ENCODE measurements at regions not wholly inside any gene's neighbourhood (a gene's known extent, or its start where the extent isn't known, plus 50 kb on each side); places are given as distances from the start of the nearest gene placed in this dataset.
A peak's percentile ranks its signal among the peaks of the same experiment; 100 is the strongest.

GRCh38 chr14:85459361-85460000 is 70.5 kb upstream of the FLRT2 start:
- intact Hi-C loops (cut with DNase I; ENCODE audit: low total_unique reads): no loop called here
- TF ChIP-seq CTCF (IDR thresholded peaks at IDR 0.05) (no peak), POLR2A (IDR thresholded peaks at IDR 0.05) (no peak)
- no peak overlapping the region for H3K4me3 ChIP-seq (ENCODE audit: low read depth, poor library complexity, severe bottlenecking)
- no peak for DNase-seq (ENCODE audit: low spot score in 2 of 2)
- WGBS, 2 donors: 80 to 84% methylated on average over 3 of the region's 3 CpGs

GRCh38 chr14:85461432-85462133 is 68.4 kb upstream of the FLRT2 start:
- DNase-seq (ENCODE audit: low spot score in 2 of 2): no peak
- no peak overlapping the region for H3K4me3 ChIP-seq (ENCODE audit: low read depth, poor library complexity, severe bottlenecking)
- TF ChIP-seq CTCF (IDR thresholded peaks at IDR 0.05): no peak
- no peak for TF ChIP-seq POLR2A (IDR thresholded peaks at IDR 0.05)
- 72% methylated on average over 3 of the region's 3 CpGs for WGBS, 2 donors
- intact Hi-C loops (cut with DNase I; ENCODE audit: low total_unique reads): no loop called here

DNA sequence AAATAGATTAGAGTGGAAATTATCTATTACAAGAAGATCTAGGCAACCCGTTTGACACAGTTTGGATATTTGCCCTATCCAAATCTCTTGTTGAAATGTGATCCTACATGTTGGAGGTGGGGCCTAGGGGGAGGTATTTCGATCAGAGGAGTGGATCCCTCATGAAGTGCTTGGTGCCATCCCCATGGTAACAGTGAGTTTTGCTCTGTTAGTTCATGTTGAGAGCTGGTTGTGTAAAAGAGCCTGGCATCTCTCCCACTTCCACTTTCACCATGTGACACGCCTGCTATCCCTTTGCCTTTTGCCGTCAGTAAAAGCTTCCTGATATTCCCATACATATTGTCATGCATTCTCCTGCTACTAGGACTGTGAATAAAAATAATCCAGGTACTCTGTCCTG is 66.4 kb upstream of the FLRT2 start:
- peak in 1 of 2 donors; percentile 48 for DNase-seq (ENCODE audit: low spot score in 2 of 2)
- intact Hi-C loops (cut with DNase I; ENCODE audit: low total_unique reads): no loop called here
- WGBS, 2 donors: 46 to 47% methylated on average over 4 of the region's 4 CpGs
- H3K4me3 ChIP-seq (ENCODE audit: low read depth, poor library complexity, severe bottlenecking): no peak overlapping the region
- no peak for TF ChIP-seq POLR2A (IDR thresholded peaks at IDR 0.05)
- no peak for TF ChIP-seq CTCF (IDR thresholded peaks at IDR 0.05)

DNA sequence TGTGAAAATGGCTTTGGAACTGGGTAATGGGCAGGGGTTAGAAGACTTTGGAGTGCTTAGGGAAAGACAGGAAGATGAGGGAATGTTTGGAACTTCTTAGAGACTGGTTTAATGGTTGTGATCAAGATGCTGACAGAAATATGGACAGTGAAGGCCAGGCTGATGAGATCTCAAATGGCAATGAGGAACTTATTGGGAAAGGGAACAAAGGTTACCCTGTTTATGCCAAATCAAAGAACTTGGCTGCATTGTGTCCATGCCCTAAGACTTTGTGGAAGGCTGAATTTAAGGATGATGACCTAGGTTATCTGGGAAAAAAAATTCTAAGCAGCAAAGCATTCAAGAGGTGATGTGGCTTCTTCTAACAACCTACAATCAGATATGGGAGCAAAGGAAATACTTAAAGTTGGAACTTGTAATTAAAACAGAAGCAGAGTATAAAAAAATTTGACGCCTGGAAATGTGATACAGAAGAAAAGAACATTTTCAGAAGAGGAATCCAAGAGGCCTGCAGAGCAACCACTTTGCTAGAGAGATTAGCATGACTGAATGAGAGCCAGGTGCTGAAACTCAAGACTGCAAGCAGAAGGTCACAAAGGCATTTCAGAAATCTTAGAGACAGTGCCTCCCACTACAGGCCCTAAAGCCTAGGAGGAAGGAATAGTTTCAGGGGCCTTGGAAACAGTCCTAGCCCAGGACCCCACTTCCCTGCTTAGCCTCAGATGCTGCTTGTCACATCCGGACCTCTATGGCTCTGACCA is 65.6 kb upstream of the FLRT2 start:
- H3K4me3 ChIP-seq (ENCODE audit: low read depth, poor library complexity, severe bottlenecking): no peak overlapping the region
- no peak for TF ChIP-seq CTCF (IDR thresholded peaks at IDR 0.05)
- no peak for TF ChIP-seq POLR2A (IDR thresholded peaks at IDR 0.05)
- 86 to 93% methylated on average over 2 of the region's 2 CpGs for WGBS, 2 donors
- DNase-seq (ENCODE audit: low spot score in 2 of 2): no peak
- intact Hi-C loops (cut with DNase I; ENCODE audit: low total_unique reads): no loop called here

- WGBS, 2 donors: 73 to 75% methylated on average over 3 of the region's 3 CpGs
- TF ChIP-seq POLR2A (IDR thresholded peaks at IDR 0.05) (no peak), CTCF (IDR thresholded peaks at IDR 0.05) (no peak)
- no peak overlapping the region for H3K4me3 ChIP-seq (ENCODE audit: low read depth, poor library complexity, severe bottlenecking)
- no peak for DNase-seq (ENCODE audit: low spot score in 2 of 2)
- intact Hi-C loops (cut with DNase I; ENCODE audit: low total_unique reads): no loop called here
These were observed 63.3 kb upstream of the FLRT2 start for GRCh38 chr14:85466678-85467077.
